Chondrocyte (in vitro differentiated cells): ENCODE measurements at regions not wholly inside any gene's neighbourhood (a gene's known extent, or its start where the extent isn't known, plus 50 kb on each side); places are given as distances from the start of the nearest gene placed in this dataset.

Experiments used
- DNase-seq: peaks from one replicate; pipeline ENCODE4 v3.0.0; 2021; ENCODE audit warnings: mixed read lengths, low spot score
- H3K27ac Mint-ChIP-seq: one replicate; pipeline ENCODE4 v1.8.0; 2021; ENCODE audit warnings: mild to moderate bottlenecking, moderate library complexity, mixed read lengths; ENCODE audit not compliant: unreplicated experiment
- H3K27me3 Mint-ChIP-seq: 2 replicates; pipeline ENCODE4 v1.8.0; 2021; ENCODE audit warnings: low read depth, mixed read lengths
- H3K36me3 Mint-ChIP-seq: 2 replicates; pipeline ENCODE4 v1.8.0; 2021; ENCODE audit warnings: low read depth, mixed read lengths
- H3K4me1 Mint-ChIP-seq: 2 replicates; pipeline ENCODE4 v1.8.0; 2021; ENCODE audit warnings: low read depth, mild to moderate bottlenecking, mixed read lengths
- H3K4me3 Mint-ChIP-seq: one replicate; pipeline ENCODE4 v1.8.0; 2021; ENCODE audit warnings: mild to moderate bottlenecking, moderate library complexity, mixed read lengths; ENCODE audit not compliant: unreplicated experiment
- H3K9me3 Mint-ChIP-seq: 2 replicates; pipeline ENCODE4 v1.8.0; 2021; ENCODE audit warnings: low read depth, mixed read lengths
- TF ChIP-seq, protein P1 (sequence below): fragments of 200-600 bp; sonication (generic); IDR thresholded peaks from 2 replicates; pipeline ENCODE4 v1.5.0; 2021; ENCODE audit warnings: antibody characterized with exemption, mild to moderate bottlenecking, moderate library complexity

DNA sequence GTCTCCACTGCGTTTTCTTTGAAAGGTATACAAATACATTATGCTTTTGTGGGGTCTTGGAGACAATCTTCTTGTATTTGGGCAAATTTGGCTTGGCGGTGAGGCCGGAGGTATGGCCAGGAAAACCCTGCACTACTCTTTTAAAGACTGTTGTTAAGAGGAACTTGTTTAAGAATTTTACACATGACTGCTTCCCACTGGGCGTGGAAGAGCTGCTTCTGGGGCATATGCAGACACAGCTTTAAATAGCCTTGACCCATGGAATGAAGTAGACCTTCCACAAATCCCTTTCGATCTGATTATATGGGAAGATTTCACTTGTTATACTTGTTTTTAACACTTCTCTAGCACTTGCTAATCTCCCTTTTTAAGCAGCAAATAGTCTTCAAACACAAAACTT, 453.6 kb downstream of the MN1 start:
- Mint-ChIP-seq H3K27ac (no peak overlapping the region), H3K27me3 (no peaks in the 10 kb centered on the region), H3K36me3 (peaks cover 6% of the 10 kb centered on the region), H3K4me1 (peaks cover 6% of the 10 kb centered on the region), H3K4me3 (no peak overlapping the region), H3K9me3 (peaks cover 18% of the 10 kb centered on the region)
- DNase-seq = no peak
- TF ChIP-seq, protein P1, sequence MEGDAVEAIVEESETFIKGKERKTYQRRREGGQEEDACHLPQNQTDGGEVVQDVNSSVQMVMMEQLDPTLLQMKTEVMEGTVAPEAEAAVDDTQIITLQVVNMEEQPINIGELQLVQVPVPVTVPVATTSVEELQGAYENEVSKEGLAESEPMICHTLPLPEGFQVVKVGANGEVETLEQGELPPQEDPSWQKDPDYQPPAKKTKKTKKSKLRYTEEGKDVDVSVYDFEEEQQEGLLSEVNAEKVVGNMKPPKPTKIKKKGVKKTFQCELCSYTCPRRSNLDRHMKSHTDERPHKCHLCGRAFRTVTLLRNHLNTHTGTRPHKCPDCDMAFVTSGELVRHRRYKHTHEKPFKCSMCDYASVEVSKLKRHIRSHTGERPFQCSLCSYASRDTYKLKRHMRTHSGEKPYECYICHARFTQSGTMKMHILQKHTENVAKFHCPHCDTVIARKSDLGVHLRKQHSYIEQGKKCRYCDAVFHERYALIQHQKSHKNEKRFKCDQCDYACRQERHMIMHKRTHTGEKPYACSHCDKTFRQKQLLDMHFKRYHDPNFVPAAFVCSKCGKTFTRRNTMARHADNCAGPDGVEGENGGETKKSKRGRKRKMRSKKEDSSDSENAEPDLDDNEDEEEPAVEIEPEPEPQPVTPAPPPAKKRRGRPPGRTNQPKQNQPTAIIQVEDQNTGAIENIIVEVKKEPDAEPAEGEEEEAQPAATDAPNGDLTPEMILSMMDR = no peak

DNA sequence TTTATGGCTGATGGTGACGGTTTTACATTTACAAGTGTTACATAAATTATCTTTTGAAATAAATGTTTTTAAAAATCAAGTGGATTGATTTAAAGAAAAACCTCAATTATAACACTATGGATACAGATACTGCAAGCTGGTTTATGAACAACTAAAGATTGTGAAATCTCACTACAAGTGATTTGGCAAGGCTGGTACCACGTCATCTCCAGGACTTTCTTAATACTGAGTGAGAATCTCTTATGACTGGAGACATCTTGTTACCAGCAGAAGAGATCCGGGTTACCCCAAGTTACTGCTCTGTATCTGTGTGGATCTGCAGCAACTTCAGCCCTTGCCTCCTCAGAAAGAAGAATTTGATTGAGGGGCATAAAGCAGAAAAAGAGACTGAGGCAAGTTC, 452.9 kb downstream of the MN1 start:
- Mint-ChIP-seq H3K36me3 (peaks cover 6% of the 10 kb centered on the region), H3K27ac (no peak overlapping the region), H3K9me3 (peaks cover 17% of the 10 kb centered on the region), H3K4me1 (peaks cover 6% of the 10 kb centered on the region), H3K4me3 (no peak overlapping the region), H3K27me3 (no peaks in the 10 kb centered on the region)
- TF ChIP-seq, protein P1 = no peak
- no peak for DNase-seq

DNA sequence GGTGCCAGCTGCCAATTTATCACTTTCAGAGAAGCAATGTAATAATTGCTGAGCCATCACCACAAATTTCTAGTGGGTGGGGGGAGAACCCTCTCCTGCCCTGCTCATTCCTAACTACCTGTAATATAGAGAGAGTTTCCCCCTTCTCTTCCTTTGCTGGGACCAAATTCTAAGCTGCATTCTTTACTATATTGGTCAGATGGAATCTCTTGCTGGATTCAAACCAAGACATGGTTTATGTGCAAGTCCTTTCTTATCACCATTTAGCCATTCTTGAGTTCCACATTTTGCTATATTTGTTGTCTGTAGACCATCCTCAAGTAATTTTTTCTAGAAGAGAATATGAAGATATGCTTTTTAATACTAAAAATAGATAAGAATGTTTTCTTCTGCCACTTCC, 452.1 kb downstream of the MN1 start:
- TF ChIP-seq, protein P1 = no peak
- no peak overlapping the region for H3K27ac Mint-ChIP-seq
- H3K9me3 Mint-ChIP-seq = peaks cover 11% of the 10 kb centered on the region
- no peak for DNase-seq
- no peaks in the 10 kb centered on the region for H3K27me3 Mint-ChIP-seq
- H3K4me1 Mint-ChIP-seq = peaks cover 6% of the 10 kb centered on the region
- peaks cover 3% of the 10 kb centered on the region for H3K36me3 Mint-ChIP-seq
- H3K4me3 Mint-ChIP-seq = no peak overlapping the region

DNA sequence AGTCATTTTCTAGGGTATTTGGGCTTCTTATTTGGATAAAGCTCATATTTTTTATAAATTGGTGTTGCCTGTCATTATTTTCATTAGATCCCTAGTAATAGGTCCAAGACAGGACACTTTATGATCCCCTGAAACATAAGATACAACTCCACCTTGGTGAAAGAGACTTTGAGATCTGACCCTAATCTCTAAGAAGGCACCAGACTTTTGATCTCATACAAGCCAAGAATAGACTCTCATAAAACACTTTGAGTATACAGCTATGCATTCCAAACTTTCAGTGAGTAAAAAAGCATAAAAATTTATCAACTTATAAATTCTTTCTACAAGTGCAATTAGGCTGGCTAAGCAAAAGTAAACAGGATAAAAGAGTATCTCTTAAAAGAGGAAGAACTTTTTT, 451.2 kb downstream of the MN1 start:
- TF ChIP-seq, protein P1 = no peak
- Mint-ChIP-seq H3K4me1 (peaks cover 6% of the 10 kb centered on the region), H3K36me3 (peaks cover 3% of the 10 kb centered on the region), H3K27me3 (no peaks in the 10 kb centered on the region), H3K9me3 (peaks cover 11% of the 10 kb centered on the region), H3K27ac (no peak overlapping the region), H3K4me3 (no peak overlapping the region)
- DNase-seq = no peak

DNA sequence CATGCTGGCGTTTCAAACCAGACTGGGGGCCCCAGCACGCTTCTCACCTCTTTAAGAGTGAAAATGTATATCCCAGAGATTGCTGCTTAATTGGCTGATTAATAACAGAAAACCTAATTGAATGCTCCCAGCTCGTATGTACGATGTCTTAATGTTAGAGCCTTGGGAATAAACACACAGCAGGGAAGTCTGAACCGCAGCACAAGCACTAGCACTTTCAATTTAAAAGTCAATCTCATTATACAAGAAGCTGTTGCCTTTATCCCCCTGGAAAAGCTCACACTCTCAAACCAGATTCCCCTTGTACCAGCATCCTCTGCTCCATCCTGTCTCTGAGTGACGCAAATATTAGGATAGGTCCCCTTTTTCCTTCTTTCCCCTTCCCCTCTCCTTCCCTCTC, 449.1 kb downstream of the MN1 start:
- Mint-ChIP-seq H3K9me3 (peaks cover 29% of the 10 kb centered on the region), H3K27ac (no peak overlapping the region), H3K27me3 (no peaks in the 10 kb centered on the region), H3K36me3 (peaks cover 7% of the 10 kb centered on the region), H3K4me3 (no peak overlapping the region), H3K4me1 (peaks cover 6% of the 10 kb centered on the region)
- TF ChIP-seq, protein P1 = no peak
- DNase-seq = no peak
